HL-60 (cell line): ENCODE measurements at regions not wholly inside any gene's neighbourhood (a gene's known extent, or its start where the extent isn't known, plus 50 kb on each side); places are given as distances from the start of the nearest gene placed in this dataset.

Experiments
- DNase-seq, 2 experiments: peaks; one replicate each; pipeline ENCODE4 v3.0.0-alpha.2; 2010 to 2020; ENCODE audit warnings: low read depth in 1 of 2, low spot score in 1 of 2
- H3K27ac ChIP-seq: fragments of 250-450 bp; sonication (Bioruptor Pico); replicated peaks from 2 replicates; pipeline ENCODE4 v1.5.1; 2020; ENCODE audit warnings: mild to moderate bottlenecking, moderate library complexity
- H3K27me3 ChIP-seq: fragments of 250-450 bp; sonication (Bioruptor Pico); 2 replicates; pipeline ENCODE4 v1.5.1; 2021; ENCODE audit warnings: mild to moderate bottlenecking, moderate library complexity; ENCODE audit not compliant: insufficient read depth, poor library complexity, severe bottlenecking
- H3K4me3 ChIP-seq: replicated peaks from 2 replicates; pipeline ENCODE4 v1.5.1; 2011; ENCODE audit warnings: mild to moderate bottlenecking, control low read depth, low read length; ENCODE audit not compliant: insufficient read depth
- CTCF ChIP-seq: IDR thresholded peaks from one replicate; pipeline ENCODE4 v1.5.1; 2011; ENCODE audit warnings: low read length, control low read depth, inconsistent platforms; ENCODE audit not compliant: insufficient read depth
- GABPA ChIP-seq: IDR thresholded peaks from 2 replicates; pipeline ENCODE4 v1.6.1; 2012; ENCODE audit warnings: low read depth
- POLR2AphosphoS5 ChIP-seq: IDR thresholded peaks from 2 replicates; pipeline ENCODE4 v1.6.1; 2012; ENCODE audit warnings: low read depth
- REST ChIP-seq: IDR thresholded peaks from 2 replicates; pipeline ENCODE4 v1.6.1; 2012; ENCODE audit warnings: low read depth; ENCODE audit not compliant: insufficient replicate concordance
- SPI1 ChIP-seq: IDR thresholded peaks from 2 replicates; pipeline ENCODE4 v1.6.1; 2012; ENCODE audit warnings: low read depth, mild to moderate bottlenecking, borderline replicate concordance

- H3K27ac ChIP-seq: no peak overlapping the region
- TF ChIP-seq REST: no peak
- TF ChIP-seq GABPA: no peak
- TF ChIP-seq SPI1: no peak
- no peak for TF ChIP-seq CTCF
- TF ChIP-seq POLR2AphosphoS5: no peak
- DNase-seq: no peak
- H3K4me3 ChIP-seq: no peak overlapping the region
- no peaks in the 10 kb centered on the region for H3K27me3 ChIP-seq
These were observed 363.5 kb downstream of the CBLN2 start for GRCh38 chr18:72180689-72181088.

- DNase-seq: no peak
- no peak for TF ChIP-seq SPI1
- no peak for TF ChIP-seq REST
- TF ChIP-seq GABPA: no peak
- TF ChIP-seq POLR2AphosphoS5: no peak
- no peak for TF ChIP-seq CTCF
These were observed 369.0 kb downstream of the CBLN2 start for GRCh38 chr18:72174972-72175649.

GRCh38 chr18:72171596-72171995 lies 372.5 kb downstream of the CBLN2 start:
- TF ChIP-seq CTCF: no peak
- no peak for TF ChIP-seq GABPA
- TF ChIP-seq POLR2AphosphoS5: no peak
- no peak for TF ChIP-seq REST
- TF ChIP-seq SPI1: no peak
- Histone ChIP-seq H3K4me3 (no peak overlapping the region), H3K27me3 (no peaks in the 10 kb centered on the region), H3K27ac (no peak overlapping the region)
- DNase-seq: no peak

More at GRCh38 chr18:72174972-72175649, 369.0 kb downstream of the CBLN2 start:
- Histone ChIP-seq H3K27ac (no peak overlapping the region), H3K27me3 (no peaks in the 10 kb centered on the region), H3K4me3 (no peak overlapping the region)
